ENCODE measurements at regions not wholly inside any gene's neighbourhood (a gene's known extent, or its start where the extent isn't known, plus 50 kb on each side); places are given as distances from the start of the nearest gene placed in this dataset.

DNA sequence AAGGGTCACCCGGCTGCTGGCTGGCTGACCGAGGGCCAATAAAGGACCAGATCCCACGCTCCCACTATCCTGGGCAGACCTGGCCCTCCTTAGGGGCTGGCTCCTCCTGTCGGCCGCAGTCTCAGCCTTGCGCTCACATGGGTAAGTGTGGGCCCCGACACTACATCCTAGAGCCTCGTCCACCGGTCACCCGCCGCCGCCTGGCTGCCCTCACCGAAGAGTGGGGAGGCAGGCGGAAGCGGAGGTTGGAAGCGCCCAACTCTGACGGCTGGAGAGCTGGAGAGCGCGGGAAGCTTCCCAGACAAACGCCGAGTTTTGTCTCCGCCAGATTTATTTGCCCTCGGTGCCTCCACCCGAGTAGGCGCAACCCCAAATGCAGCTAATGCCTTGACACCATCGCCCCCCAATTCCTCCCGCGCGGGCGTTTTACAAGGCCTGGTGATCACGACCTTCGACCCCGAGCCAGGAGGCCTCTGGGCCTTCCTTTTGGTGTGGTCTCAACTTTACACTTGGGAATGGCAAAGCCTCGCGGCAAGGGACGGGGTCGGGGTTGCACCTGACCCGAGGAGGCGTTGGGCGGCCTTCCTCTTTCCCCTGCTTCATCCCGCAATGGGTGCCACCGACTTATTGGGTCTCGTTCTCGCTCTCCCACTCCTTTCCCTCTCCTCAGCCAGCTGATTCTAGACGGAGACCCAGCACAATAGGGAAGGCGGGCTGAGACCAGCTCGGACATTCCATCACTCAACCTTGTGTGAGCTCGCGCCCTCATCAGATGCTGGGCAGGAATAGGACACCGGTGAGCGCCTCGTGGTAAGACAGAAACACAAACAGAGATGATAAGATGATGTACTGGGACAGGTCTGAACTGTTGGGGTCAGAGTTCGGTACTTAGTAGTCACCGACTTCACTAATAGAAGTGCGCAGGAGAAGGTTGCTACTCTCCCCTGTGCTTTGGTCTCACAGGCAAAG, 78.3 kb upstream of the ANO4 start:
- in situ Hi-C loops (cut with HindIII; ENCODE audit: low pct_unique_long_range_greater_than_20kb, low sequenced_read_pairs) (no loop called here), intact Hi-C loops (cut with micrococcal nuclease; ENCODE audit: unreplicated experiment) (no loop called here)
- H3K4me1 ChIP-seq (ENCODE audit: control insufficient read depth, insufficient read depth, low read length) = no peaks in the 10 kb centered on the region
- H3K27ac ChIP-seq (ENCODE audit: low read length) = no peak overlapping the region
- no TSS peak for BruUV-seq (replicated peaks)
- H3K36me3 ChIP-seq (ENCODE audit: control insufficient read depth, insufficient read depth, low read length) = no peaks in the 10 kb centered on the region
- DNase-seq (ENCODE audit: low read depth, low spot score) = no peak
- ChIA-PET POLR2A (interaction anchor here (0.7 kb wide), 1 partner anchor 13 kb away, joined by 3 read pairs; no protein-coding TSS in a partner anchor), CTCF (no interaction called here)
- TF ChIP-seq, protein P1, sequence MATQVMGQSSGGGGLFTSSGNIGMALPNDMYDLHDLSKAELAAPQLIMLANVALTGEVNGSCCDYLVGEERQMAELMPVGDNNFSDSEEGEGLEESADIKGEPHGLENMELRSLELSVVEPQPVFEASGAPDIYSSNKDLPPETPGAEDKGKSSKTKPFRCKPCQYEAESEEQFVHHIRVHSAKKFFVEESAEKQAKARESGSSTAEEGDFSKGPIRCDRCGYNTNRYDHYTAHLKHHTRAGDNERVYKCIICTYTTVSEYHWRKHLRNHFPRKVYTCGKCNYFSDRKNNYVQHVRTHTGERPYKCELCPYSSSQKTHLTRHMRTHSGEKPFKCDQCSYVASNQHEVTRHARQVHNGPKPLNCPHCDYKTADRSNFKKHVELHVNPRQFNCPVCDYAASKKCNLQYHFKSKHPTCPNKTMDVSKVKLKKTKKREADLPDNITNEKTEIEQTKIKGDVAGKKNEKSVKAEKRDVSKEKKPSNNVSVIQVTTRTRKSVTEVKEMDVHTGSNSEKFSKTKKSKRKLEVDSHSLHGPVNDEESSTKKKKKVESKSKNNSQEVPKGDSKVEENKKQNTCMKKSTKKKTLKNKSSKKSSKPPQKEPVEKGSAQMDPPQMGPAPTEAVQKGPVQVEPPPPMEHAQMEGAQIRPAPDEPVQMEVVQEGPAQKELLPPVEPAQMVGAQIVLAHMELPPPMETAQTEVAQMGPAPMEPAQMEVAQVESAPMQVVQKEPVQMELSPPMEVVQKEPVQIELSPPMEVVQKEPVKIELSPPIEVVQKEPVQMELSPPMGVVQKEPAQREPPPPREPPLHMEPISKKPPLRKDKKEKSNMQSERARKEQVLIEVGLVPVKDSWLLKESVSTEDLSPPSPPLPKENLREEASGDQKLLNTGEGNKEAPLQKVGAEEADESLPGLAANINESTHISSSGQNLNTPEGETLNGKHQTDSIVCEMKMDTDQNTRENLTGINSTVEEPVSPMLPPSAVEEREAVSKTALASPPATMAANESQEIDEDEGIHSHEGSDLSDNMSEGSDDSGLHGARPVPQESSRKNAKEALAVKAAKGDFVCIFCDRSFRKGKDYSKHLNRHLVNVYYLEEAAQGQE (IDR thresholded peaks at IDR 0.05; ENCODE audit: insufficient read depth in 1 of 2, low read depth in 2 of 2, low read length in 1 of 2) = no peak
- TF ChIP-seq TCF7L2 (IDR thresholded peaks at IDR 0.05; ENCODE audit: low read depth, low read length) (no peak), SIN3A (IDR thresholded peaks at IDR 0.05; ENCODE audit: borderline replicate concordance, insufficient read depth, low read depth, low read length) (no peak), CTCF (IDR thresholded peaks at IDR 0.05) (no peak), POLR2AphosphoS5 (IDR thresholded peaks at IDR 0.05; ENCODE audit: low read depth, low read length) (no peak)
- no peaks in the 10 kb centered on the region for H3K9me3 ChIP-seq (ENCODE audit: control insufficient read depth, insufficient read depth, low read depth, low read length)
- ATAC-seq = 0 out of 2 replicates have a peak, but pooled peaks have one; percentile 28
- peaks cover 21% of the 10 kb centered on the region for H3K27me3 ChIP-seq (ENCODE audit: control insufficient read depth, insufficient read depth, low read length)
- H3K4me3 ChIP-seq (ENCODE audit: low read depth in 2 of 2, low read length in 2 of 2) = peak overlapping the region in 1 of 2 experiments; percentile 38; a peak in 1 of 4 replicates

- ChIA-PET CTCF (no interaction called here), POLR2A (interaction anchor here (0.7 kb wide), 1 partner anchor 14 kb away, joined by 3 read pairs; no protein-coding TSS in a partner anchor)
- TF ChIP-seq, protein P1 (IDR thresholded peaks at IDR 0.05; ENCODE audit: insufficient read depth in 1 of 2, low read depth in 2 of 2, low read length in 1 of 2) = no peak
- TF ChIP-seq POLR2AphosphoS5 (IDR thresholded peaks at IDR 0.05; ENCODE audit: low read depth, low read length) (no peak), TCF7L2 (IDR thresholded peaks at IDR 0.05; ENCODE audit: low read depth, low read length) (no peak), SIN3A (IDR thresholded peaks at IDR 0.05; ENCODE audit: borderline replicate concordance, insufficient read depth, low read depth, low read length) (no peak), CTCF (IDR thresholded peaks at IDR 0.05) (no peak)
- no TSS peak for BruUV-seq (replicated peaks)
- no peaks in the 10 kb centered on the region for H3K4me1 ChIP-seq (ENCODE audit: control insufficient read depth, insufficient read depth, low read length)
- ATAC-seq (peak; percentile 68), DNase-seq (ENCODE audit: low read depth, low spot score) (no peak)
- H3K27me3 ChIP-seq (ENCODE audit: control insufficient read depth, insufficient read depth, low read length) = peaks cover 21% of the 10 kb centered on the region
- H3K36me3 ChIP-seq (ENCODE audit: control insufficient read depth, insufficient read depth, low read length) = no peaks in the 10 kb centered on the region
- intact Hi-C loops (cut with micrococcal nuclease; ENCODE audit: unreplicated experiment) = no loop called here
- in situ Hi-C loops (cut with HindIII; ENCODE audit: low pct_unique_long_range_greater_than_20kb, low sequenced_read_pairs) = no loop called here
- no peaks in the 10 kb centered on the region for H3K9me3 ChIP-seq (ENCODE audit: control insufficient read depth, insufficient read depth, low read depth, low read length)
- H3K4me3 ChIP-seq (ENCODE audit: low read depth in 2 of 2, low read length in 2 of 2) = peak overlapping the region; percentile 14 to 38; a peak in 3 of 4 replicates
- H3K27ac ChIP-seq (ENCODE audit: low read length) = no peak overlapping the region
Measured at GRCh38 chr12:100716945-100717732, 77.4 kb upstream of the ANO4 start.
